ENCODE measurements at regions not wholly inside any gene's neighbourhood (a gene's known extent, or its start where the extent isn't known, plus 50 kb on each side); places are given as distances from the start of the nearest gene placed in this dataset.
"Not testable (repeated sequence)": the region's sequence is repeated elsewhere in the genome, so short reads cannot be mapped to it uniquely, and the experiment has no call there.

DNA sequence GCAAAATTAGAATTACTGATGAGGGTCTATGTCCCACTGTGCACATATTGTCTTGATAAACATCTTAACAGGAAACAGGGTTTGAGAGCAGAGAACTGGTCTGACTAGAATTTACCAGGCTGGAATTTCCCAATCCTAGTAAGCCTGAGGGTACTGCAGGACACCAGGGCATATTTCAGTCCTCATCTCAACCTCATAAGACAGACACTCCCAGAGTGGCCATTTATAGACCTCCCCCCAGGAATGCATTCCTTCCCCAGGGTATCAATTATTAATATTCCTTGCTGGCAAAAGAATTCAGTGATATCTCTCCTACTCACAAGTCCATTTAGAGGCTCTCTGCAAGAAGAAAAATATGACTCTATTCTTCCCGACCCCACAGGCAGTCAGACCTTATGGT lies 325.1 kb upstream of the KLF3 start:
- DNase-seq (ENCODE audit: low read depth): not testable (repeated sequence)

GRCh38 chr4:38343608-38344007 lies 320.4 kb upstream of the KLF3 start:
- no peak for DNase-seq (ENCODE audit: low read depth)

GRCh38 chr4:38344929-38345328 lies 319.1 kb upstream of the KLF3 start:
- no peak for DNase-seq (ENCODE audit: low read depth)

GRCh38 chr4:38347251-38347650 lies 316.7 kb upstream of the KLF3 start:
- no peak for DNase-seq (ENCODE audit: low read depth)

DNA sequence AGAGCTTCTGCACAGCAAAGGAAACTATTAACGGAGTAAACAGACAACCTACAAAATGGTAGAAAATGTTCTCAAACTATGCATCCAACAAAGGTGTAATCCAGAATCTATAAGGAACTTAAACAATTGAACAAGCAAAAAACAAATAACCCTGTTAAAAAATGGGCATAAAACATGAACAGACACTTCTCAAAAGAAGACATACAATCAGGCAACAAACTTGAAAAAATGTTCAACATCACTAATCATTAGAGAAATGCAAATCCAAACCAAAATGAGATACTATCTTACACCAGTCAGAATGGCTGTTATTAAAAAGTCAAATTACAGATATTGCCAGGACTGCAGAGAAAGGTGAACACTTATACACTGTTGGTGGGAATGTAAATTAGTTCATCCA lies 309.6 kb upstream of the KLF3 start:
- no peak for DNase-seq (ENCODE audit: low read depth)

DNA sequence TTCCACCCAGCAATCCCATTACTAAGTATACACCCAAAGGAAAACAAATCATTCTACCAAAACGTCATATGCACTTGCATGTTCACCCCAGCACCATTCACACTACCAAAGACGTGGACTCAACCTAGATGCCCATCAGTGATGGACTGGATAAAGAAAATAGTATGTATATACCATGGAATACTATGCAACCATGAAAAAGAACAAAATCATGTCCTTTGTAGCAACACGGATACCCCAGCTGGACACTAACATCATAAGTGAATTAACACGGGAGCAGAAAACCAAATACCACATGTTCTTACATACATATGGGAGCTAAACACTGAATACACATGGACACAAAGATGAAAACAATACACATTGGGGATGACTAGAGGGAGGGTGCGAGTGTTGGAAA lies 309.1 kb upstream of the KLF3 start:
- no peak for DNase-seq (ENCODE audit: low read depth)

DNA sequence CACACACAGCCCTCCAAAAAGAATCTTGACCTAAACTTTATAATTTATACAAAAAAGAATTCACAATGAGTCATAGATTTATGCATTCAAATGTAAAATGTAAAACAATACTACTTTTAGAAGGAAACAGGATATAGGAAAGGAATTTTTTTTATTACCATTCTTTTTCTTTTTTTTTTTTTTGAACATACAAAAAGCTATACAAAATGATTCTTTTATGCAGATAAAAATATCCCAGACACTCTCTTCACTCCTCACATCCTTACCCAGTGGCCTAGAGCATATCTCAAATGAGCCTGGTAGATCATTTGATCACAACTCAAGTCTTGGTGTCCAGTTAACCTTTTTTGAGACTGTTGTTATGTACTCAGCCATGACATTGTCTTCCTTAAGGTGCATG lies 307.3 kb upstream of the KLF3 start:
- no peak for DNase-seq (ENCODE audit: low read depth)

DNA sequence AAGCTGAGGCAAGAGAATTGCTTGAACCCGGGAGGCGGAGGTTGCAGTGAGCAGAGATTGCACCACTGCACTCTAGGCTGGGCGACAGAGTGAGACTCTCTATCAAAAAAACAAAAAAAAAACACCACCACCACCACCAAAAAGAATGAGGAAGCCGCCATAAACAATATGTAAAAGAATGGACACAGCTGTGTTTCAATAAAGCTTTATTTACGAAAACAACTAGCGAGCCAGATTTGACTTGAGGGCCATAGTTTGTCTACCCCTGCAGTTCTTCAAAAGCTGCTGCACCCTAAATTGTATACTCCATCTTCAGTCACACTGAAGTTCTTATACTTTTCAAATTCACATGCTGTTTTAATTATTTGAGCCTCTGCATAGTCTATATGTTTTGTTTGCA lies 306.5 kb upstream of the KLF3 start:
- DNase-seq (ENCODE audit: low read depth): no peak

- no peak for DNase-seq (ENCODE audit: low read depth)
Observed at GRCh38 chr4:38359113-38359512, 304.9 kb upstream of the KLF3 start.

DNA sequence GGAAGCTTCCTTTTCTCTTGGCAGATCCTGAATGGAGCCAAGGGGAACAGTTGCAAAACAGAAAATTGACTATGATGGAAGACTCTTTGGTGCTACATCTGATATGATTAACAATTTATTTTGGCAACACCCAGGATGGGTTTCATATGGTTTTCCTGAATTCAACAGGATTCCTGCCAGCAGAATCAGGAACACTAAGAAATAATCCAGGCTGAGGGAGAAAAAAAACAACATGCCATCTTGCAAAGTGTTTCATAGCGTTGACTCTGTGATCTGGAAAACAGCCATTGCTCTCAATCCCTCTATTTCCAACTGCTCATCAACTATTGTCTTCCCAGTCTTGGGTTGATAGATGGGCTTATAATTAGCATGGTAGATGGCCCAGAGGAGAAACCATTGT lies 303.8 kb upstream of the KLF3 start:
- DNase-seq (ENCODE audit: low read depth): no peak

DNA sequence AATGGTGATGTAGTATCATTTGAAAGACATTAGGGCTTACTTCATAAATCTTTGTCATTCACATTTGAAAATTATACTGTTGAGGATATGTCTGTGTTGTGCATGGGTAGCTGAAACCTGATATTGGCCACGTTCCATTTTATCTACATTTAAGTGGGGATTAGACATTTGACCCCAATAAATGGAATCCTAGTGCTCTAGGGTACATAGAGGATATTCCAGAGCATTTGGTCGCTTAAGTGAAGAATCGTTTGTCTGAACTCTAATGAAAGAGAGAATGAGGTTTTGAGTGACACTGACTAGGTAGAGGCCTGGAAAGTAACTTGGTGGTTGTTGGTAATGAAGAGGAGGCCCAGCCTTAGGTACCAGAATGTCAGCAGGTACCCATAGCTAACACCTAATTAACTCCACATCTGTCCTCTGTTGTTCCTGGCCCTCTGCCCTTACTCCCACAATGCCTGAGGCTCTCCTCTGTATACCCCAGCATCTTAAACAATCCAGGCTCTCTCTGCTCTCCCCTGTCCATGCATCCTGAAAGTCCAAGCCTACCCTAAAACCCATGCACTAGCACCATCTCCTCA lies 299.5 kb upstream of the KLF3 start:
- DNase-seq (ENCODE audit: low read depth): no peak

- no peak for DNase-seq (ENCODE audit: low read depth)
Observed at GRCh38 chr4:38365261-38365660, 298.7 kb upstream of the KLF3 start.

GRCh38 chr4:38365748-38366310 lies 298.2 kb upstream of the KLF3 start:
- DNase-seq (ENCODE audit: low read depth): no peak

DNA sequence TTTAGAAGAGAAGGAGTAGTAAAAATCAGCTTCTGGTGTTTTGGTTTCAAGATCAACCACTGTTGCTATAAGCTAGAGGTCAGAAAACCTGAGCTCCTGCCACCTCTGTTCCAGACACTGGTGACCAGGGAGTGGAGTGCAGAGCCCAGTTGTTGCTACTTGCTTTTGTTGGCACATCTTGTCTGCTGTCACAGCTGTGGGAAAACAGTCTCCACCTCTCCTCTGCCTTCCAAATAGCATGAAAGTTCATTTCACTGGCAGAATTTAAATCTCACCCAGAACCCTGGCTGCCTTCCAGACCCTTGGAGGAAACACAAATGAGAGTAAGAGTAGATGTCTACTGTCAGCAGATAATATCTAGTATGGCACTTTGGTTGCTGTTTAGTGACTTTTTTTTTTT lies 297.5 kb upstream of the KLF3 start:
- DNase-seq (ENCODE audit: low read depth): no peak

- DNase-seq (ENCODE audit: low read depth): no peak
Observed at GRCh38 chr4:38366997-38367396, 297.0 kb upstream of the KLF3 start.

DNA sequence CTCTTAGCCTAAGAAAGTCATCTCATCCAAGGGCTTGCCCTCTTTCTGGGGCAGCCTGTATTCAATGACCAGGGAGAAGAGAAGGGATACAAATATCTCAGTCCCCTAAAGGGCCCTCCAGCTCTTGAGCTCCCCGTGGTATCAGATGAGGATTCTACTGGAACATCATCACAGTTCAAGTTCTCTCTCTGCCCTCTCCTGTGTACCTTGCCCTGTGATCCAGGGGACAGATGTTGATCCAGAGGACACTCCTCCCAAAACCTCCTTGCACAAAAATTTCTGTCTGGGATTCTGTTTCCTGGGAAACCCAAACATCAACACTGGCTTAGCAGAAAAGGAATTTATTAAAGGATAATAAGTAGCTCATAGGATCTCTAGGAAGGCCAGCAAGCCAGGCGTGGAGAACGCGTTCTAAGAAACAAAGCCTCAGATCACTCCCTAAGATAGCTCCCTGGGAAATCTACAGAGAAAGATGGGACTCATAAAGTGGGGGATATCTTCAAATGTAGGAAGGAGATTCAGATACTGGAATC lies 296.3 kb upstream of the KLF3 start:
- DNase-seq (ENCODE audit: low read depth): no peak

GRCh38 chr4:38368613-38369012 lies 295.4 kb upstream of the KLF3 start:
- DNase-seq (ENCODE audit: low read depth): no peak

GRCh38 chr4:38371391-38371851 lies 292.6 kb upstream of the KLF3 start:
- no peak for DNase-seq (ENCODE audit: low read depth)

GRCh38 chr4:38373375-38373774 lies 290.6 kb upstream of the KLF3 start:
- no peak for DNase-seq (ENCODE audit: low read depth)

GRCh38 chr4:38377195-38377594 lies 286.8 kb upstream of the KLF3 start:
- no peak for DNase-seq (ENCODE audit: low read depth)

DNA sequence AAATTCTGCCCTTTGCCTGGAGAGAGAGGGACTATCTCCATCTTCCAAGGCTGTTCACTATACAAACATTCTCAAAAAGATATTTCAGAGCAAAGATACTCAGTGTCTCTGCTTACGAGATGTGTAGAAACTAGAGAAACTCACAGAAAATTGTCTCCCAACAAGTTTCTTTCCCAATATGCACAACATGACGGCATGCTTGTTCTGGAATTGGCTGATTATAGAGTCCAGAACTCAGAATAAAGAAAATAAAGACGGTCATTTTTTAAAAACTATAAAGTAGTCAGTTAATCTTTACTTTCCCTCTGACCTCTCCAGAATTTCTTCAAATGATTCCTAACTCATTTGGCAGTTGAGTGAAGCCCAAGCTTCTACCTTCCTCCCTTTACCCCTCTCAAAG lies 285.5 kb upstream of the KLF3 start:
- no peak for DNase-seq (ENCODE audit: low read depth)

DNA sequence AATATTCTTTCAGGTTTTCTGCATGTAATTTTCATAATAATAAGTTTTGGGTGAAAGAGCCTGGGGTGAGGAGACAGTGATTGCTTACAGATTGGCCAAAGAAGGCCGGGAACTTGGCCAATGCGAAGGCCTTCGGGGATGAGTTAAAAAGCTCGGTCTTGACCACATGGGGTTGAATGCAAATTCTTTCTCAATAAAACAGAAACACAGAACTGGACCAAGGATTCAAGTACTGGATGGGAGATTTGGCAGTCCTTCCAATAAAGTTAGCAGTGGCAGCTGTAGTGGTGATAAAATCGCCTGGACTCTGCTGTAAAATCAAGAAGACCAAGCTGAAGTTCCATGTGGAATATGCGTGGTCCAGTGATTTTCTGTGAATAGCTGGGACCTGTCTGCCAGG lies 282.2 kb upstream of the KLF3 start:
- DNase-seq (ENCODE audit: low read depth): no peak

DNA sequence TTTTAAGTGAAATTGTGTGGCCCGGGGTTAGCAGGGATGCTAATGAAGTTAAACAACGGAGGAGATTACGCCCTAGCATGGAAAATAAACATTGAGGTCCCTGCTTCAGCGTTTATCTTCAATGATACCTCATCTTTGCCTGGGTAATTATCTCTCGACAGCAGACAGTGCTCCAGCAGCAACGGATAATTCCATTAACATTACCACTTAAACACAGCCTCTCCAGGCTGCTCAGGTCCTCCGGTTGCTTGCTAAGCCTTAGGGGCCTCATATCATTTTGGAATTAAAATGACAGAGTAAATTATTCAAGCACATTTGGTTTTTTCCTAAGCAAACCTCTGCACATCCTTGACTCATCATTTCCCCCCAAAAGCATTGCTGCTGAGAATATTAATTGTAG lies 281.5 kb upstream of the KLF3 start:
- DNase-seq (ENCODE audit: low read depth): no peak

GRCh38 chr4:38383646-38384121 lies 280.3 kb upstream of the KLF3 start:
- no peak for DNase-seq (ENCODE audit: low read depth)

Data from stimulated activated CD8-positive, alpha-beta memory T cell treated with anti-CD3 and anti-CD28 coated beads, Interleukin-12 subunit alpha, Interleukin-12 subunit beta, amount 100 ng/mL, for 1 hour (primary cell).